K562 (cell line): ENCODE measurements at regions not wholly inside any gene's neighbourhood (a gene's known extent, or its start where the extent isn't known, plus 50 kb on each side); places are given as distances from the start of the nearest gene placed in this dataset.
A peak's percentile ranks its signal among the peaks of the same experiment; 100 is the strongest.

Source experiments
- ATAC-seq: fragments of 200-7000 bp; cut with Tn5 transposase; 3 replicates; pipeline ENCODE4 v1.9.1; 2020; ENCODE audit warnings: moderate library complexity
- BruUV-seq: library from RNA; stranded (reverse); fragments of 400-500 nt; replicated peaks from 2 replicates; lab custom pipeline; 2021; lab: Mats Ljungman, UMichigan
- CTCF ChIA-PET: fragments of 300-600 bp; formaldehyde crosslinking; extraction: SDS; loops from one replicate; lab custom pipeline; 2021; ENCODE audit warnings: low intra/inter-chr PET ratio; lab: Yijun Ruan, JAX
- POLR2A ChIA-PET: fragments of 300-600, 350-650 bp; sonication (Branson Sonifier 250); formaldehyde crosslinking; extraction: SDS; loops from one replicate; lab custom pipeline; 2021; ENCODE audit warnings: antibody characterized with exemption, inconsistent platforms; lab: Yijun Ruan, JAX
- DNase-seq, 4 experiments: peaks; one replicate each; pipeline versions ENCODE4 v3.0.0 to v3.0.0-alpha.2; 2011 to 2018; ENCODE audit warnings: low spot score in 3 of 4, mixed read lengths in 3 of 4; ENCODE audit errors: extremely low read depth in 1 of 4
- FAIRE-seq: peaks from 2 replicates; lab custom pipeline; 2011; peaks lifted over from hg19 to GRCh38; lab: Jason Lieb, UNC
- H2AFZ ChIP-seq: 2 replicates; pipeline ENCODE4 v1.6.0; 2011; ENCODE audit warnings: low read depth, low read length, control low read depth, inconsistent platforms
- H3K27ac ChIP-seq: fragments of 200-600 bp; 3 replicates; pipeline ENCODE4 v1.8.0; 2011; ENCODE audit warnings: low read depth, mild to moderate bottlenecking, control low read depth, inconsistent platforms, low read length, moderate library complexity, mixed read lengths; ENCODE audit errors: extremely low read depth
- H3K27me3 ChIP-seq, 2 experiments: fragments of 300-600 bp in 1 of 2; 2 replicates in 1 of 2; 3 replicates in 1 of 2; pipeline versions ENCODE4 v1.6.0 to v1.8.0; 2011; ENCODE audit warnings: inconsistent platforms in 2 of 2, low read length in 2 of 2, mild to moderate bottlenecking in 1 of 2, mixed read lengths in 1 of 2, moderate library complexity in 1 of 2; ENCODE audit not compliant: control insufficient read depth in 2 of 2, insufficient read depth in 2 of 2
- H3K36me3 ChIP-seq: fragments of 300-600 bp; 3 replicates; pipeline ENCODE4 v1.8.0; 2011; ENCODE audit warnings: mild to moderate bottlenecking, low read length, inconsistent platforms; ENCODE audit not compliant: control insufficient read depth, insufficient read depth
- H3K4me1 ChIP-seq, 2 experiments: fragments of 200-600 bp in 1 of 2; replicated peaks in 1 of 2; 2 replicates in 1 of 2; 3 replicates in 1 of 2; pipeline versions ENCODE4 v1.5.1 to v1.8.0; 2011; ENCODE audit warnings: inconsistent platforms in 2 of 2, low read length in 2 of 2, mild to moderate bottlenecking in 1 of 2, mixed read lengths in 1 of 2, moderate library complexity in 1 of 2; ENCODE audit not compliant: control insufficient read depth in 2 of 2, insufficient read depth in 2 of 2
- H3K4me2 ChIP-seq: 2 replicates; pipeline ENCODE4 v1.6.1; 2011; ENCODE audit warnings: low read length, control low read depth, inconsistent platforms, mixed read lengths; ENCODE audit not compliant: insufficient read depth
- H3K4me3 ChIP-seq: fragments of 200-600 bp; sonication (generic), shearing (Covaris generic); 2 replicates; pipeline ENCODE4 v1.5.1; 2016; ENCODE audit warnings: control low read depth, inconsistent platforms
- H3K79me2 ChIP-seq: fragments of 200-600 bp; 3 replicates; pipeline ENCODE4 v1.8.0; 2011; ENCODE audit warnings: low read length, inconsistent platforms; ENCODE audit not compliant: control insufficient read depth, insufficient read depth
- H3K9ac ChIP-seq, 2 experiments: 2 replicates each; pipeline versions ENCODE4 v1.6.0 to v1.6.1; 2011; ENCODE audit warnings: low read depth in 2 of 2, low read length in 2 of 2, control low read depth in 1 of 2, inconsistent platforms in 1 of 2, mild to moderate bottlenecking in 1 of 2, mixed read lengths in 1 of 2; ENCODE audit not compliant: insufficient read depth in 1 of 2
- H3K9me1 ChIP-seq: one replicate; pipeline ENCODE4 v1.6.0; 2011; ENCODE audit warnings: inconsistent platforms, mild to moderate bottlenecking, low read length, moderate library complexity; ENCODE audit not compliant: control insufficient read depth, insufficient read depth
- H3K9me3 ChIP-seq: replicated peaks from 2 replicates; pipeline ENCODE4 v1.5.1; 2011; ENCODE audit warnings: low read depth, low read length, inconsistent platforms; ENCODE audit not compliant: control insufficient read depth, insufficient read depth
- H4K20me1 ChIP-seq: replicated peaks from 2 replicates; pipeline ENCODE4 v1.6.1; 2011; ENCODE audit warnings: low read length, inconsistent platforms, mixed read lengths; ENCODE audit not compliant: control insufficient read depth, insufficient read depth
- ASH1L ChIP-seq: fragments of 450-650 bp; IDR thresholded peaks from 2 replicates; pipeline ENCODE4 v1.6.1; 2018; ENCODE audit warnings: borderline replicate concordance, mild to moderate bottlenecking, low read depth; ENCODE audit not compliant: partially characterized antibody
- DEAF1 ChIP-seq: fragments of 450-650 bp; formaldehyde crosslinking; IDR thresholded peaks from 2 replicates; pipeline ENCODE4 v1.4.0; 2020; ENCODE audit warnings: mild to moderate bottlenecking, moderate library complexity
- HMG20A ChIP-seq: fragments of 450-650 bp; formaldehyde crosslinking; conservative IDR thresholded peaks from 2 replicates; pipeline ENCODE4 v1.4.0; 2020; ENCODE audit warnings: mild to moderate bottlenecking, mixed read lengths
- NFATC3 ChIP-seq: fragments of 450-650 bp; IDR thresholded peaks from 2 replicates; pipeline ENCODE4 v1.6.1; 2017; ENCODE audit warnings: mild to moderate bottlenecking
- TSC22D4 ChIP-seq: fragments of 450-650 bp; IDR thresholded peaks from 2 replicates; pipeline ENCODE4 v1.6.1; 2016; ENCODE audit warnings: missing genetic modification characterization, missing biosample characterization, control low read depth
- XRCC3 ChIP-seq: fragments of 450-650 bp; IDR thresholded peaks from 2 replicates; pipeline ENCODE4 v1.6.1; 2017; ENCODE audit warnings: mild to moderate bottlenecking, moderate library complexity
- WGBS: fragments of 100-300 bp; shearing (Covaris generic); methylation state at CpG from one replicate; pipeline ENCODE4 v1.1.6; 2016; ENCODE audit warnings: low coverage, mixed read lengths; ENCODE audit not compliant: insufficient coverage; ENCODE audit errors: missing lambda C conversion rate; 5-methylcytosine and 5-hydroxymethylcytosine counted together
- in situ Hi-C: fragments of 300-500 bp; cut with MboI; formaldehyde crosslinking; loops from 4 replicates; pipeline ENCODE4 v1.15.0; 2018; ENCODE audit warnings: inconsistent platforms, mixed read lengths
- intact Hi-C: fragments of 100-400 bp; cut with micrococcal nuclease; formaldehyde crosslinking; loops from 2 replicates; pipeline ENCODE4 v1.14.2; 2022
- TF ChIP-seq, protein P1 (sequence below): sonication (generic); IDR thresholded peaks from 2 replicates; pipeline ENCODE4 v1.6.1; 2016
- TF ChIP-seq, protein P2 (sequence below), 2 experiments: fragments of 450-650 bp in 1 of 2; sonication (generic) in 1 of 2; formaldehyde crosslinking in 1 of 2; IDR thresholded peaks; 2 replicates each; pipeline versions ENCODE4 v1.7.1 to v1.9.0; 2016 to 2022; ENCODE audit warnings: inconsistent platforms in 1 of 2, mild to moderate bottlenecking in 1 of 2, missing genetic modification reagents in 1 of 2

DNA sequence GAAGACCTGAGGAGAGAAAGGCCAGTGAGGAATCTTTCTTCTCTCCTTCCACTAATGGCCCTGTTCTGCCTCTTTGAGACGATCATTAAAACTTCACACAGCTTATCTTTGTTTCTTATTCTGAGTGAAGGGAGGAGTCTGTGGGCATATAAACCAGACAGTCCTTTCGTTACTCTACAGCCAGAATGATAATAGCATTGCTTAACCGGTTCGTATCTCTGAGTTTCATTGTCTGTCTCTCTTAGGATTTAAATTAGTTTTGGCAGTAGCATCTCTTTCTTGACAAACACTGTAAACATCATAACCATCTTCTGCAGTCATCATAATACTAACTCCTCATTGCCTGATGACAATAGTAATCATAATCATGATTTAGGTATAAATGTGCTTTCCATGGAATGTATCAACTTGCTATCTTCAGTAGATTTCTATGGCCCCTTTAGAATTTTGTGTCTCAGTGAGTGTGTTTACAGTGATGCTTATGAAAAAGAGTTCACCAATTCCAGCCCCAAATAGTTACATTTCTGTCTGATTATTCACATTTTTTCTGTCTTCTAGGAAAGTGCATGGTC lies 618.8 kb upstream of the KLF4 start:
- 0% methylated on average over 4 of the region's 4 CpGs for WGBS
- Histone ChIP-seq H3K79me2 (no peaks in the 10 kb centered on the region), H3K9me1 (no peaks in the 10 kb centered on the region), H3K4me2 (peak overlapping the region; percentile 57), H3K9me3 (no peaks in the 10 kb centered on the region), H3K27me3 (no peaks in the 10 kb centered on the region), H3K36me3 (no peaks in the 10 kb centered on the region), H3K27ac (peak overlapping the region; percentile 45; the same call in 2 of the 3 replicates), H3K4me3 (no peak overlapping the region), H2AFZ (peak overlapping the region; percentile 37), H3K9ac (peak overlapping the region in 1 of 2 experiments; percentile 17; a peak in 1 of 4 replicates), H3K4me1 (peaks cover 3 to 38% of the 10 kb centered on the region in 2 experiments; a peak in 4 of 5 replicates), H4K20me1 (no peaks in the 10 kb centered on the region)
- no TSS peak for BruUV-seq
- ATAC-seq (peak; percentile 64), DNase-seq (peak in 2 of 4 experiments; percentile 29 to 50), FAIRE-seq (peak; percentile 51)
- in situ Hi-C loops = no loop called here
- intact Hi-C loops = loop anchor here (5.0 kb wide), 1 partner anchor 51 kb away; no protein-coding TSS in a partner anchor
- ChIA-PET CTCF (no interaction called here), POLR2A (interaction anchor here (0.7 to 1.1 kb wide), 3 partner anchors 10 to 15 kb away, joined by 3 to 16 read pairs (median 4); no protein-coding TSS in a partner anchor)
- peak; percentile 7; the same call in 1 of the 2 replicates for TF ChIP-seq DEAF1
- TF ChIP-seq ASH1L = no peak
- no peak for TF ChIP-seq TSC22D4
- no peak for TF ChIP-seq NFATC3
- no peak for TF ChIP-seq XRCC3
- TF ChIP-seq, protein P1, sequence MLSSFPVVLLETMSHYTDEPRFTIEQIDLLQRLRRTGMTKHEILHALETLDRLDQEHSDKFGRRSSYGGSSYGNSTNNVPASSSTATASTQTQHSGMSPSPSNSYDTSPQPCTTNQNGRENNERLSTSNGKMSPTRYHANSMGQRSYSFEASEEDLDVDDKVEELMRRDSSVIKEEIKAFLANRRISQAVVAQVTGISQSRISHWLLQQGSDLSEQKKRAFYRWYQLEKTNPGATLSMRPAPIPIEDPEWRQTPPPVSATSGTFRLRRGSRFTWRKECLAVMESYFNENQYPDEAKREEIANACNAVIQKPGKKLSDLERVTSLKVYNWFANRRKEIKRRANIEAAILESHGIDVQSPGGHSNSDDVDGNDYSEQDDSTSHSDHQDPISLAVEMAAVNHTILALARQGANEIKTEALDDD = peak; percentile 62; the same call in 1 of the 2 replicates
- peak; percentile 29; the same call in 1 of the 2 replicates for TF ChIP-seq HMG20A
- TF ChIP-seq, protein P2, sequence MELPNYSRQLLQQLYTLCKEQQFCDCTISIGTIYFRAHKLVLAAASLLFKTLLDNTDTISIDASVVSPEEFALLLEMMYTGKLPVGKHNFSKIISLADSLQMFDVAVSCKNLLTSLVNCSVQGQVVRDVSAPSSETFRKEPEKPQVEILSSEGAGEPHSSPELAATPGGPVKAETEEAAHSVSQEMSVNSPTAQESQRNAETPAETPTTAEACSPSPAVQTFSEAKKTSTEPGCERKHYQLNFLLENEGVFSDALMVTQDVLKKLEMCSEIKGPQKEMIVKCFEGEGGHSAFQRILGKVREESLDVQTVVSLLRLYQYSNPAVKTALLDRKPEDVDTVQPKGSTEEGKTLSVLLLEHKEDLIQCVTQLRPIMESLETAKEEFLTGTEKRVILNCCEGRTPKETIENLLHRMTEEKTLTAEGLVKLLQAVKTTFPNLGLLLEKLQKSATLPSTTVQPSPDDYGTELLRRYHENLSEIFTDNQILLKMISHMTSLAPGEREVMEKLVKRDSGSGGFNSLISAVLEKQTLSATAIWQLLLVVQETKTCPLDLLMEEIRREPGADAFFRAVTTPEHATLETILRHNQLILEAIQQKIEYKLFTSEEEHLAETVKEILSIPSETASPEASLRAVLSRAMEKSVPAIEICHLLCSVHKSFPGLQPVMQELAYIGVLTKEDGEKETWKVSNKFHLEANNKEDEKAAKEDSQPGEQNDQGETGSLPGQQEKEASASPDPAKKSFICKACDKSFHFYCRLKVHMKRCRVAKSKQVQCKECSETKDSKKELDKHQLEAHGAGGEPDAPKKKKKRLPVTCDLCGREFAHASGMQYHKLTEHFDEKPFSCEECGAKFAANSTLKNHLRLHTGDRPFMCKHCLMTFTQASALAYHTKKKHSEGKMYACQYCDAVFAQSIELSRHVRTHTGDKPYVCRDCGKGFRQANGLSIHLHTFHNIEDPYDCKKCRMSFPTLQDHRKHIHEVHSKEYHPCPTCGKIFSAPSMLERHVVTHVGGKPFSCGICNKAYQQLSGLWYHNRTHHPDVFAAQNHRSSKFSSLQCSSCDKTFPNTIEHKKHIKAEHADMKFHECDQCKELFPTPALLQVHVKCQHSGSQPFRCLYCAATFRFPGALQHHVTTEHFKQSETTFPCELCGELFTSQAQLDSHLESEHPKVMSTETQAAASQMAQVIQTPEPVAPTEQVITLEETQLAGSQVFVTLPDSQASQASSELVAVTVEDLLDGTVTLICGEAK (IDR thresholded peaks at IDR 0.05) = 0 out of 2 replicates have a peak, but pooled peaks have one; percentile 28
- TF ChIP-seq, protein P2 (CRISPR knock-in tag; IDR thresholded peaks at IDR 0.05) = no peak
